Stimulated activated naive CD8-positive, alpha-beta T cell treated with anti-CD3 and anti-CD28 coated beads, Interleukin-15, Interleukin-2, amounts not matched to agents 100 ng/mL and 50 ng/mL, for 24 hours (primary cell): ENCODE measurements at regions not wholly inside any gene's neighbourhood (a gene's known extent, or its start where the extent isn't known, plus 50 kb on each side); places are given as distances from the start of the nearest gene placed in this dataset.
"Not testable (repeated sequence)": the region's sequence is repeated elsewhere in the genome, so short reads cannot be mapped to it uniquely, and the experiment has no call there.

ENCODE experiments used
- H3K27ac Mint-ChIP-seq: one replicate; pipeline ENCODE4 v1.8.0; 2021; ENCODE audit warnings: mild to moderate bottlenecking, mixed read lengths
- H3K27me3 Mint-ChIP-seq: one replicate; pipeline ENCODE4 v1.8.0; 2021; ENCODE audit warnings: mixed read lengths
- H3K36me3 Mint-ChIP-seq: one replicate; pipeline ENCODE4 v1.8.0; 2021; ENCODE audit warnings: low read depth, mixed read lengths
- H3K4me1 Mint-ChIP-seq: one replicate; pipeline ENCODE4 v1.8.0; 2021; ENCODE audit warnings: low read depth, mixed read lengths
- H3K4me3 Mint-ChIP-seq: one replicate; pipeline ENCODE4 v1.8.0; 2021; ENCODE audit warnings: mild to moderate bottlenecking, mixed read lengths
- H3K9me3 Mint-ChIP-seq: one replicate; pipeline ENCODE4 v1.8.0; 2021; ENCODE audit warnings: mixed read lengths

DNA sequence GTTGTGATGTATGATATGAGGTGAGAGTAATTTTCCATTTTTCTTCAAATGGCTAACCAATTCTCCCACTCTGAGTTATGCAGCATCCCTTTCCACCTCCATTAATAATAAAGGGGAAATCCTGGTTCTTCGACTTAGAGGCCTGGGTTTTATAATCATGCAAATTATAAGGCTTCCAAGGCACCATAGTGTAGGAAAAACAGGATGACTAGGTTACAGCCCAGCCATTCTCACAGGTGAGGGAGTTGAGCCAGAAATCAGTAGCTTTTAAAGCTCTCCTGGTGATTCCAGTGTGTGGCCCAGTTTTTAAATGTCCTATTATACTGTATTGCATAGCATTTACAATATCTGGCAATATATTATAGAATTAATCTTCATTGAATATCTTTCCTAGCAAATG, 203.1 kb downstream of the ARHGEF9 start:
- H3K4me3 Mint-ChIP-seq, result no peak overlapping the region
- no peaks in the 10 kb centered on the region for H3K27me3 Mint-ChIP-seq
- no peaks in the 10 kb centered on the region for H3K9me3 Mint-ChIP-seq

DNA sequence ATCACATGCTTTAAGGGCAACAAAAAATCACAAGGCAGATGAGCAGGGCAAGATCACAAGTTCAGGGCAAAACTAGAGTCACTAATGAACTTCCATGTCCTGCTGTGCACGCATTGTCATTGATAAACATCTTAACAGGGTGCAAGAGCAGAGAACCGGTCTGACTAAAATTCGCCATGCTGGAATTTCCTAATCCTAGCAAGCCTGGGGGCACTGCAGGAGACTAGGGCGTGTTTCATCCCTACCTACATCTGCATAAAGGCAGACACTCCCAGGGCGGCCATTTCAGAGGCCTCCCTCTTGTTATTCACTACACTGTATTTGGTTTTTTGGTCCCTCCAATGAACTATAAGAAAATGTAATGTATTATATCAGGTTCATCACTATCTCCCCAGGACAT, 203.6 kb downstream of the ARHGEF9 start:
- no peak overlapping the region for H3K27ac Mint-ChIP-seq
- no peaks in the 10 kb centered on the region for H3K36me3 Mint-ChIP-seq
- H3K27me3 Mint-ChIP-seq, result no peaks in the 10 kb centered on the region
- H3K4me1 Mint-ChIP-seq, result no peaks in the 10 kb centered on the region
- no peaks in the 10 kb centered on the region for H3K9me3 Mint-ChIP-seq
- H3K4me3 Mint-ChIP-seq, result no peak overlapping the region

More for the DNA sequence above, 203.1 kb downstream of the ARHGEF9 start:
- H3K36me3 Mint-ChIP-seq, result no peaks in the 10 kb centered on the region
- H3K27ac Mint-ChIP-seq, result no peak overlapping the region
- H3K4me1 Mint-ChIP-seq, result no peaks in the 10 kb centered on the region

DNA sequence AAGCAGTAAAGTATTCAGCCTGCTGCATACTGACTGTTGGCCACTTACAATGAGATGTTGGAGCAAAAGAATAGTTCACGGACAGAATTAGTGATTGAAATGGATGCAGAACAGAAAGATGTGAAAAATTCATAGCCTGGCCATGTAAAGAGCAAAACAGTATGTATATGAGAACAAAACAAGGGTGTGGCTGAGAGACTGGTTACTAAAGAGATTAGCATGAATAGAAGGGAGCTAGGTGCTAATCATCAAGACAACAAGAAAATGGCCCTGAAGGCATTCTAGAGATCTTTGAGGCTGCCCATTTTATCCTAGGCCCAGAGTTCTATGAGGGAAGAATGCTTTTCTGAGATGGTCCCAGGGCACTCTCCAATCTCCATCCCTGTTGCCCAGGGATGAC, 208.5 kb downstream of the ARHGEF9 start:
- Mint-ChIP-seq H3K27me3 (no peaks in the 10 kb centered on the region), H3K36me3 (no peaks in the 10 kb centered on the region), H3K4me1 (no peaks in the 10 kb centered on the region), H3K4me3 (no peak overlapping the region), H3K27ac (no peak overlapping the region), H3K9me3 (no peaks in the 10 kb centered on the region)

GRCh38 chrX:63575700-63576099, 209.3 kb downstream of the ARHGEF9 start:
- H3K36me3 Mint-ChIP-seq, H3K27ac Mint-ChIP-seq, H3K9me3 Mint-ChIP-seq: not testable (repeated sequence)

GRCh38 chrX:63566856-63567255, 215.7 kb upstream of the SPIN4 start:
- peaks cover 8% of the 10 kb centered on the region for H3K27me3 Mint-ChIP-seq
- peaks cover 4% of the 10 kb centered on the region for H3K9me3 Mint-ChIP-seq
- H3K36me3 Mint-ChIP-seq, result no peaks in the 10 kb centered on the region
- peaks cover 6% of the 10 kb centered on the region for H3K4me1 Mint-ChIP-seq
- H3K4me3 Mint-ChIP-seq, result no peak overlapping the region
- no peak overlapping the region for H3K27ac Mint-ChIP-seq

More at GRCh38 chrX:63575700-63576099, 209.3 kb downstream of the ARHGEF9 start:
- not testable (repeated sequence) for H3K4me1 Mint-ChIP-seq, H3K4me3 Mint-ChIP-seq, H3K27me3 Mint-ChIP-seq

DNA sequence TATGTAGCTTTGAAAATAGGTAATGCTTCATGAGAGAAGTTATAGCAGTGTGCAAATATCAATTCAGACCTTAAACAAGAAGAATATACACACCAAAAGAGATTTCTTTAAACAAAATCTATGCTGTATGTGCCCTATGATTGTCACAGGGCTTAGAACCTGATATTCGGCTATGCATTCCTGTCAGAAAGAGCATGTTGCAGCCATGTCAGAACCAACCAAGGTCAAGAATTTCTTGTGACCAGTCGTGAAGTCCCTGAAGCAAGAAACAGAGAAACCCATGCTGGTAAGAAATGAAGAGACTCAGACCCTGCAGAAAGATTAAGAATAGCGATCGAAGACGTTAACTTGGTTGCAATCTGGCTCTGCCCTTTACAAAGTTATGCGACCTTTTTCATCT, 210.3 kb upstream of the SPIN4 start:
- Mint-ChIP-seq H3K4me1 (peaks cover 30% of the 10 kb centered on the region), H3K27ac (no peak overlapping the region), H3K4me3 (peak overlapping the region; percentile 97), H3K9me3 (peaks cover under 1% of the 10 kb centered on the region), H3K36me3 (peaks cover 4% of the 10 kb centered on the region), H3K27me3 (peaks cover under 1% of the 10 kb centered on the region)

- Mint-ChIP-seq H3K27me3 (no peaks in the 10 kb centered on the region), H3K4me3 (peak overlapping the region; percentile 97), H3K36me3 (peaks cover 6% of the 10 kb centered on the region), H3K4me1 (peaks cover 30% of the 10 kb centered on the region), H3K27ac (peak overlapping the region; percentile 92), H3K9me3 (no peaks in the 10 kb centered on the region)
Observed at GRCh38 chrX:63560601-63561218, 209.6 kb upstream of the SPIN4 start.

DNA sequence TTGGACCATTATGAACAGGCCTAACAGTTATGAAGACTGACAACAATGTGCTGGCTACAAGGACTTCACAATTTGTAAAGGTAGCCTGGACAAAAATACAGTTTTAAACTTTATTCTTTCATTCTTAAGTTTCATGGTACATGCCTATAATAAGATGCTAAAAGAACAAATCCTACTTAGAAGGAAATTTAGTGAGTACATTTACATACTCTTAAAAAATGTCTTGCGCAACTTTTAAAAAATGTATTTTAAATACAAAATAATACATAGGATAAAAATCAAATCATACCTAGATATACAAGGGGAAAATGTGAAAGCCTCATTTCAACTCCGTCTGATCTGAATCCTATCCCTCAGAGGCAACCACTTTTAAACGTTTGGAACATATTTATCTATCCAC, 200.7 kb upstream of the SPIN4 start:
- no peaks in the 10 kb centered on the region for H3K9me3 Mint-ChIP-seq
- H3K27me3 Mint-ChIP-seq, result no peaks in the 10 kb centered on the region
- peaks cover 23% of the 10 kb centered on the region for H3K36me3 Mint-ChIP-seq

DNA sequence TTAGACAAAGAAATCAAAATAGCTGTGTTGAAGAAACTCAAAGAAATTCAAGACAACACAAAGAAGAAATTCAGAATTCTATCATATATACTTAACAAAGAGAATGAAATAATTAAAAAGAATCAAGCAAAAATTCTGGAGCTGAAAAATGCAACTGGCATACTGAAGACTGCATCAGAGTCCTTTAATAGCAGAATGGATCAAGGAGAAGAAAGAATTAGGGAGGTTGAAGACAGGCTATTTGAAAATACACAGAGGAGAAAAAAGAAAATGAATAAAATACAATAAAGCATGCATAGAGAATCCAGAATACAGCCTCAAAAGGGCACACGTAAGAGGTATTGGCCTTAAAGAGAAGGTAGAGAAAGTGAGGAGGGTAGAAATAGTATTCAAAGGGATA, 179.5 kb upstream of the SPIN4 start:
- no peak overlapping the region for H3K4me3 Mint-ChIP-seq
- H3K9me3 Mint-ChIP-seq, result peaks cover 9% of the 10 kb centered on the region
- H3K4me1 Mint-ChIP-seq, result no peaks in the 10 kb centered on the region
- no peaks in the 10 kb centered on the region for H3K27me3 Mint-ChIP-seq
- peaks cover 34% of the 10 kb centered on the region for H3K36me3 Mint-ChIP-seq
- no peak overlapping the region for H3K27ac Mint-ChIP-seq

More for the DNA sequence above, 200.7 kb upstream of the SPIN4 start:
- Mint-ChIP-seq H3K4me1 (no peaks in the 10 kb centered on the region), H3K4me3 (no peak overlapping the region), H3K27ac (no peak overlapping the region)

- Mint-ChIP-seq H3K4me3 (no peak overlapping the region), H3K27me3 (no peaks in the 10 kb centered on the region), H3K4me1 (no peaks in the 10 kb centered on the region), H3K9me3 (peaks cover 5% of the 10 kb centered on the region), H3K36me3 (peaks cover 29% of the 10 kb centered on the region), H3K27ac (no peak overlapping the region)
Observed at GRCh38 chrX:63529961-63530360, 178.8 kb upstream of the SPIN4 start.

DNA sequence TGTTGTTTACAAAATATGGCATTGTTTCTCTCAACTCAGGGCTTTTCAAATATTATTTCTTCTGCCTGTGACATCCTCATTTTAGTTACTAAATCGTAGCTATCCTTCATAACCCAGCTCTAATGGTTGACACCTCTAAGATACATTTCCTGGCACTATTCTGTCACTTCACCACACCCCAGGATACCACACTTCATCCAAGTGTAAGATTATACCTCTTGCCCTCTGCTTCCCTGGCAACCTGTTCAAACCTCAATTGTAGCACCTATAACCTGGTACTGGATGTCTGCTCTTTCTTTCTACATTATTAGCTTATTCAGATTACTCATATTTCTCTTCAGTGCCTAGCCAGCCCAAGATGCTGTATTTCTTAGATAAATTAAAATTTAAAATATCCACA, 175.7 kb upstream of the SPIN4 start:
- Mint-ChIP-seq H3K36me3 (peaks cover 25% of the 10 kb centered on the region), H3K27ac (no peak overlapping the region), H3K4me1 (no peaks in the 10 kb centered on the region), H3K4me3 (no peak overlapping the region), H3K27me3 (no peaks in the 10 kb centered on the region), H3K9me3 (peaks cover 5% of the 10 kb centered on the region)

GRCh38 chrX:63525491-63525890, 174.4 kb upstream of the SPIN4 start:
- Mint-ChIP-seq H3K27me3 (no peaks in the 10 kb centered on the region), H3K9me3 (peaks cover under 1% of the 10 kb centered on the region), H3K4me3 (no peak overlapping the region), H3K36me3 (peaks cover 15% of the 10 kb centered on the region), H3K4me1 (peaks cover under 1% of the 10 kb centered on the region), H3K27ac (no peak overlapping the region)

DNA sequence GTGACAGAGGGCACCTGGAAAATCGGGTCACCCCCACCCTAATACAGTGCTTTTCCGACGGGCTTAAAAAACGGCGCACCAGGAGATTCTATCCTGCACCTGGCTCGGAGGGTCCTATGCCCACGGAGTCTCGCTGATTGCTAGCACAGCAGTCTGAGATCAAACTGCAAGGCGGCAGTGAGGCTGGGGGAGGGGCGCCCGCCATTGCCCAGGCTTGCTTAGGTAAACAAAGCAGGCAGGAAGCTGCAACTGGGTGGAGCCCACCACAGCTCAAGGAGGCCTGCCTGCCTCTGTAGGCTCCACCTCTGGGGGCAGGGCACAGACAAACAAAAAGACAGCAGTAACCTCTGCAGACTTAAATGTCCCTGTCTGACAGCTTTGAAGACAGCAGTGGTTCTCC, 168.2 kb upstream of the SPIN4 start:
- H3K9me3 Mint-ChIP-seq, H3K27ac Mint-ChIP-seq, H3K27me3 Mint-ChIP-seq, H3K4me1 Mint-ChIP-seq, H3K36me3 Mint-ChIP-seq, H3K4me3 Mint-ChIP-seq: not testable (repeated sequence)

- H3K4me1 Mint-ChIP-seq, result peaks cover 2% of the 10 kb centered on the region
- H3K36me3 Mint-ChIP-seq, result no peaks in the 10 kb centered on the region
- no peaks in the 10 kb centered on the region for H3K27me3 Mint-ChIP-seq
Observed at GRCh38 chrX:63514569-63515080, 163.5 kb upstream of the SPIN4 start.

DNA sequence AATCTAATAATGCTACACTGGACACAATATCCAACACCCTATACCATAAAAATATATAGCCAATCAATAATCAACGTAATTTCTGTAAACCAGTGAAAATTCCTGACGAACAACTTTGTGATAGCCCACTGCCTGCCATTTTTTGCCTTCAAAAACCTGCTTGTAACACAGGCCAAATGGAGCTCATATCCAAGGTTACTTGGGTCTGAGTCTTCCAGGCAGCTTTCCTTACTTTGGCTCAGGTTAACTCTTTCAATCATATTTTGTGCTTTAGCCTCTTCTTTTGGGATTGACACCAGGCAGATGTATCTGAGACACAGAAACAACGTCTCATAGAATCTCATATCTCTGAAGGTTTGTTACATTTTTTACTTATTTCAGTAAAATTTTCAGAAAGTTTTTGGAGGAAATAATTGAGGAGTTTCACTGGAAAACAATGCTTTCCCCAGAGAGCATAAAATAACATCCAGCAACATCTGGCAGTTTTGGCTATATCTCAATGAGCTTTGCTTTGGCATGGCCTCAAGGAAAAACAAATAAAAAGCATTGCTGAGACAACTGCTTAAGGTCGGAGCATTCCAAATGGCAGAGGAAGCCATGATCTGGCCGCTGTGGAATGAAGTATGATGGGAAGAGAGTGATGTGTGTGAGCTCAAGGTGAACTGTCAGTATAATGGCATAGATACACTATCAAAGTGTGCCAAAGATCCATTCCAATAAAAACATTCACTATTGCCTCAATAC, 162.9 kb upstream of the SPIN4 start:
- H3K27ac Mint-ChIP-seq, result no peak overlapping the region

More at GRCh38 chrX:63514569-63515080, 163.5 kb upstream of the SPIN4 start:
- no peaks in the 10 kb centered on the region for H3K9me3 Mint-ChIP-seq
- H3K27ac Mint-ChIP-seq, result no peak overlapping the region
- no peak overlapping the region for H3K4me3 Mint-ChIP-seq

More for the DNA sequence above, 162.9 kb upstream of the SPIN4 start:
- Mint-ChIP-seq H3K9me3 (no peaks in the 10 kb centered on the region), H3K4me3 (no peak overlapping the region), H3K4me1 (peaks cover 4% of the 10 kb centered on the region), H3K27me3 (no peaks in the 10 kb centered on the region), H3K36me3 (no peaks in the 10 kb centered on the region)
